H1 (cell line): ENCODE measurements at regions not wholly inside any gene's neighbourhood (a gene's known extent, or its start where the extent isn't known, plus 50 kb on each side); places are given as distances from the start of the nearest gene placed in this dataset.

ENCODE experiments used
- CTCF ChIA-PET: fragments of 300-600 bp; sonication (Branson Sonifier 250); formaldehyde crosslinking; loops from one replicate; lab custom pipeline; 2021; ENCODE audit not compliant: partially characterized antibody; lab: Charles Lee
- POLR2A ChIA-PET: fragments of 300-600 bp; sonication (Branson Sonifier 250); formaldehyde crosslinking; loops from one replicate; lab custom pipeline; 2021; ENCODE audit warnings: inconsistent platforms; ENCODE audit not compliant: partially characterized antibody; lab: Charles Lee
- DNase-seq, 2 experiments: peaks; one replicate each; pipeline versions ENCODE4 v3.0.0 to v3.0.0-alpha.2; 2010 to 2022; ENCODE audit warnings: low spot score in 2 of 2, low read depth in 1 of 2, mixed read lengths in 1 of 2
- FAIRE-seq: peaks from 2 replicates; lab custom pipeline; 2011; peaks lifted over from hg19 to GRCh38; lab: Jason Lieb, UNC
- H2AFZ ChIP-seq: 2 replicates; pipeline ENCODE4 v1.8.1; 2012; ENCODE audit warnings: low read length, inconsistent platforms
- H2AK5ac ChIP-seq: 2 replicates; pipeline ENCODE4 v1.6.1; 2013; ENCODE audit warnings: low read depth, low read length
- H2BK120ac ChIP-seq: replicated peaks from 2 replicates; pipeline ENCODE3; 2013; ENCODE audit warnings: low read depth, low read length, inconsistent platforms
- H2BK12ac ChIP-seq: 2 replicates; pipeline ENCODE4 v1.6.1; 2013; ENCODE audit warnings: low read depth, low read length
- H2BK15ac ChIP-seq: 2 replicates; pipeline ENCODE4 v1.6.1; 2013; ENCODE audit warnings: low read length
- H2BK20ac ChIP-seq: 2 replicates; pipeline ENCODE4 v1.6.1; 2013; ENCODE audit warnings: low read length
- H2BK5ac ChIP-seq: 2 replicates; pipeline ENCODE4 v1.6.1; 2013; ENCODE audit warnings: low read depth, low read length
- H3K14ac ChIP-seq: 2 replicates; pipeline ENCODE4 v1.6.1; 2013; ENCODE audit warnings: inconsistent platforms; ENCODE audit not compliant: insufficient read length
- H3K18ac ChIP-seq: 2 replicates; pipeline ENCODE4 v1.6.1; 2013; ENCODE audit warnings: low read length; ENCODE audit errors: extremely low read depth
- H3K23ac ChIP-seq: 2 replicates; pipeline ENCODE4 v1.6.1; 2013; ENCODE audit warnings: inconsistent platforms; ENCODE audit not compliant: insufficient read length
- H3K23me2 ChIP-seq: 2 replicates; pipeline ENCODE4 v1.6.1; 2013; ENCODE audit warnings: low read depth, low read length
- H3K27ac ChIP-seq: 2 replicates; pipeline ENCODE4 v1.6.1; 2011; ENCODE audit warnings: low read depth, low read length, inconsistent platforms
- H3K27me3 ChIP-seq, 4 experiments: replicated peaks in 1 of 4; 1 replicate in 1 of 4; 2 replicates in 3 of 4; pipeline versions ENCODE4 v1.6.1 to v1.8.1; 2011 to 2013; ENCODE audit warnings: low read length in 3 of 4, mild to moderate bottlenecking in 3 of 4, inconsistent platforms in 2 of 4, mixed read lengths in 2 of 4, moderate library complexity in 1 of 4; ENCODE audit not compliant: control insufficient read depth in 3 of 4, insufficient read depth in 3 of 4; ENCODE audit errors: extremely low read depth in 1 of 4
- H3K36me3 ChIP-seq, 4 experiments: 2 replicates each; pipeline versions ENCODE4 v1.6.1 to v1.8.1; 2011 to 2013; ENCODE audit warnings: mild to moderate bottlenecking in 4 of 4, low read length in 3 of 4, moderate library complexity in 2 of 4, control low read depth in 1 of 4, inconsistent platforms in 1 of 4; ENCODE audit not compliant: insufficient read depth in 4 of 4, control insufficient read depth in 2 of 4
- H3K4ac ChIP-seq: replicated peaks from 2 replicates; pipeline ENCODE3; 2013; ENCODE audit warnings: low read length, low read depth, mixed read lengths, inconsistent platforms; ENCODE audit not compliant: insufficient read length
- H3K4me1 ChIP-seq, 4 experiments: replicated peaks in 1 of 4; 1 replicate in 1 of 4; 2 replicates in 3 of 4; pipeline versions ENCODE4 v1.6.1 to v1.8.1; 2011 to 2013; ENCODE audit warnings: low read length in 3 of 4, inconsistent platforms in 2 of 4, mixed read lengths in 1 of 4; ENCODE audit not compliant: insufficient read depth in 4 of 4, control insufficient read depth in 3 of 4
- H3K4me2 ChIP-seq, 2 experiments: 2 replicates each; pipeline versions ENCODE4 v1.6.1 to v1.8.1; 2011 to 2013; ENCODE audit warnings: low read depth in 2 of 2, low read length in 2 of 2, control low read depth in 1 of 2, inconsistent platforms in 1 of 2, mild to moderate bottlenecking in 1 of 2; ENCODE audit not compliant: insufficient read depth in 1 of 2
- H3K4me3 ChIP-seq, 4 experiments: fragments of 200-600, 300-600 bp in 1 of 4; sonication (generic), shearing (Covaris generic), sonication (Bioruptor Twin) in 1 of 4; 2 replicates each; pipeline versions ENCODE4 v1.5.1 to v1.8.1; 2011 to 2016; ENCODE audit warnings: low read length in 4 of 4, low read depth in 3 of 4, control low read depth in 2 of 4, inconsistent platforms in 2 of 4, mild to moderate bottlenecking in 2 of 4, mixed read lengths in 1 of 4, moderate library complexity in 1 of 4; ENCODE audit not compliant: insufficient read depth in 2 of 4; ENCODE audit errors: extremely low read depth in 1 of 4
- H3K56ac ChIP-seq: replicated peaks from 2 replicates; pipeline ENCODE3; 2013; ENCODE audit warnings: low read depth, mild to moderate bottlenecking, mixed read lengths, low read length, inconsistent platforms; ENCODE audit not compliant: insufficient read length
- H3K79me1 ChIP-seq: 2 replicates; pipeline ENCODE4 v1.6.1; 2013; ENCODE audit warnings: low read depth, low read length, control low read depth
- H3K79me2 ChIP-seq, 2 experiments: 2 replicates each; pipeline versions ENCODE4 v1.6.1 to v1.8.1; 2012 to 2013; ENCODE audit warnings: low read length in 2 of 2, mild to moderate bottlenecking in 2 of 2, inconsistent platforms in 1 of 2; ENCODE audit not compliant: insufficient read depth in 2 of 2, control insufficient read depth in 1 of 2
- H3K9ac ChIP-seq, 4 experiments: replicated peaks in 1 of 4; 1 replicate in 1 of 4; 2 replicates in 3 of 4; pipeline versions ENCODE4 v1.6.1 to v1.8.1; 2011 to 2013; ENCODE audit warnings: low read depth in 3 of 4, low read length in 3 of 4, control low read depth in 2 of 4, mild to moderate bottlenecking in 2 of 4, moderate library complexity in 2 of 4, inconsistent platforms in 1 of 4; ENCODE audit errors: extremely low read depth in 1 of 4
- H3K9me3 ChIP-seq, 2 experiments: 2 replicates each; pipeline versions ENCODE4 v1.6.1 to v1.8.1; 2012 to 2013; ENCODE audit warnings: mild to moderate bottlenecking in 2 of 2, moderate library complexity in 2 of 2, control low read depth in 1 of 2, inconsistent platforms in 1 of 2, low read depth in 1 of 2, low read length in 1 of 2, mixed read lengths in 1 of 2; ENCODE audit not compliant: insufficient read depth in 2 of 2
- H4K20me1 ChIP-seq, 2 experiments: replicated peaks in 1 of 2; 2 replicates each; pipeline versions ENCODE3 to v1.8.1; 2011 to 2013; ENCODE audit warnings: inconsistent platforms in 2 of 2, low read length in 2 of 2, mild to moderate bottlenecking in 1 of 2; ENCODE audit not compliant: insufficient read depth in 2 of 2, control insufficient read depth in 1 of 2
- H4K5ac ChIP-seq: 2 replicates; pipeline ENCODE4 v1.6.1; 2013; ENCODE audit warnings: low read length, low read depth, mixed read lengths, inconsistent platforms; ENCODE audit not compliant: insufficient read length
- H4K8ac ChIP-seq: 2 replicates; pipeline ENCODE4 v1.8.0; 2013; ENCODE audit warnings: mild to moderate bottlenecking, moderate library complexity, low read length, inconsistent platforms; ENCODE audit not compliant: insufficient read depth; ENCODE audit errors: extremely low read depth
- H4K91ac ChIP-seq: replicated peaks from 2 replicates; pipeline ENCODE3; 2013; ENCODE audit warnings: low read length, mixed read lengths, inconsistent platforms; ENCODE audit not compliant: insufficient read length
- EP300 ChIP-seq, 2 experiments: IDR thresholded peaks; 1 replicate in 1 of 2; 2 replicates in 1 of 2; pipeline ENCODE4 v1.6.1; 2011 to 2012; ENCODE audit warnings: low read depth in 2 of 2, low read length in 2 of 2, mild to moderate bottlenecking in 2 of 2, borderline replicate concordance in 1 of 2, inconsistent platforms in 1 of 2, moderate library complexity in 1 of 2
- YY1 ChIP-seq: IDR thresholded peaks from 2 replicates; pipeline ENCODE4 v1.6.1; 2011; ENCODE audit warnings: low read depth, mild to moderate bottlenecking, low read length
- WGBS, 2 experiments: shearing (Covaris generic) in 1 of 2; methylation state at CpG; one replicate each; pipeline versions ENCODE4 v1.1.6 to v1.1.7; 2013 to 2015; ENCODE audit warnings: low lambda C conversion rate in 2 of 2, mixed read lengths in 2 of 2, inconsistent platforms in 1 of 2, low coverage in 1 of 2, missing lambda C conversion rate in 1 of 2; ENCODE audit not compliant: insufficient replicate concordance in 2 of 2, insufficient coverage in 1 of 2, insufficient read length in 1 of 2; ENCODE audit errors: extremely low coverage in 1 of 2, missing lambda C conversion rate in 1 of 2; 5-methylcytosine and 5-hydroxymethylcytosine counted together

DNA sequence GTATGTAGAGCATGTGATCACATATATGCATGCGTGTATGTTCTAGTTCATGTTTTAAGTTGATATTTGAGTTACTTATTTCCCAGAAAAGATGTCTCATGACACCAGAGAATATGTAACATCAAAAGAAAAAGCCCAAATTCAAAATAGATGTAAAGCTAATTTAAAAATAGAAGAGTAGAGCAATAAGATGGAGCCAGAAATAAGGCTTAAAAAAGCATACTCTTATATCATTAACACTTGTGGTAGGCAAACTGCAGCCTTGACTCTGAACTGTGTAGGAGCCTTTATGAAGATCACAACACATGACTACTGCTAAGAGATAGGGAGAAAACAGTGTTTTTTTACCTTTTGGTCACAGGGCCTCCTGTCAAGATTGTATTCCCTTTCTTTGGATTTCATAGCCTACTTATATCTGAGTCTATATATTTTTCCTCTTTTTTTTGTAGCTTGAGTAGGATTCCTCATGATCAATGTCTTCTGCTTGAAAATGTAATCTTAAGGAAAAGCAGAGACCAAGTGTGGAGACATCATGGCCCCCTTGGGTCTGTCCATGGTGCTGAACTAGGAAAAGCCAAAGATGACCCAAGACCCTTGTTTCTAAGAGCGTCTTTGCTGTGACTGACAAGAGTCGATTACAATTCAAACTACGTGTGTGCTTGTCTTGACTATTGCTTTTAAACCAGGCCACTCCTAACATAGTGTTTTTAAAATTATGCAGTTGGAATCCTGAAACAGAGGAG is 390.4 kb downstream of the SHISA9 start:
- TF ChIP-seq EP300 (IDR thresholded peaks at IDR 0.05; ENCODE audit: borderline replicate concordance in 1 of 2, low read depth in 2 of 2, low read length in 2 of 2): no peak
- peak; percentile 91 for TF ChIP-seq YY1
- ChIA-PET POLR2A (no interaction called here), CTCF (interaction anchor here (1.2 kb wide), 1 partner anchor 22 kb away, joined by 3 read pairs; no protein-coding TSS in a partner anchor)
- DNase-seq (peak in 1 of 2 experiments; percentile 55), FAIRE-seq (peak; percentile 81)
- H2AFZ ChIP-seq: no peak overlapping the region
- H4K5ac ChIP-seq: no peak overlapping the region
- peaks cover 0 to 1% of the 10 kb centered on the region in 2 experiments for H4K20me1 ChIP-seq
- H2BK20ac ChIP-seq: no peak overlapping the region
- H3K14ac ChIP-seq: no peak overlapping the region
- H3K4me2 ChIP-seq: no peak overlapping the region
- H3K79me1 ChIP-seq: no peaks in the 10 kb centered on the region
- H2BK15ac ChIP-seq: no peak overlapping the region
- H3K4ac ChIP-seq: no peak overlapping the region
- H2BK120ac ChIP-seq: no peak overlapping the region
- no peak overlapping the region for H3K9ac ChIP-seq
- H3K23me2 ChIP-seq: no peaks in the 10 kb centered on the region
- no peaks in the 10 kb centered on the region for H3K79me2 ChIP-seq
- no peaks in the 10 kb centered on the region for H3K27me3 ChIP-seq
- 0 out of 7 replicates have a peak, but pooled peaks cover 0 to 3% (median 0%) of the 10 kb centered on the region in 4 experiments for H3K4me1 ChIP-seq
- H3K9me3 ChIP-seq: no peaks in the 10 kb centered on the region
- H3K18ac ChIP-seq: no peak overlapping the region
- no peak overlapping the region for H4K8ac ChIP-seq
- H2BK12ac ChIP-seq: no peak overlapping the region
- H3K27ac ChIP-seq: no peak overlapping the region
- H2AK5ac ChIP-seq: no peak overlapping the region
- no peaks in the 10 kb centered on the region for H3K36me3 ChIP-seq
- H2BK5ac ChIP-seq: no peak overlapping the region
- WGBS, 2 experiments: 82% methylated on average over 4 of the region's 4 CpGs; no CpG with 5 or more reads in 1 of the 2 experiments
- no peak overlapping the region for H3K23ac ChIP-seq
- no peak overlapping the region for H4K91ac ChIP-seq
- no peak overlapping the region for H3K56ac ChIP-seq
- no peak overlapping the region for H3K4me3 ChIP-seq
